Duodenal mucosa (tissue), 2 donors: ENCODE measurements at regions not wholly inside any gene's neighbourhood (a gene's known extent, or its start where the extent isn't known, plus 50 kb on each side); places are given as distances from the start of the nearest gene placed in this dataset.

ENCODE experiments used
- H3K27ac ChIP-seq: one replicate; pipeline ENCODE4 v1.7.0; 2013; ENCODE audit warnings: low read depth, low read length
- H3K27me3 ChIP-seq, 2 donors: one replicate each; pipeline ENCODE4 v1.7.0; 2013; ENCODE audit warnings: low read length in 2 of 2, control low read depth in 1 of 2; ENCODE audit not compliant: insufficient read depth in 2 of 2, control insufficient read depth in 1 of 2
- H3K36me3 ChIP-seq, 2 donors: one replicate each; pipeline ENCODE4 v1.7.0; 2013; ENCODE audit warnings: low read length in 2 of 2, control low read depth in 1 of 2; ENCODE audit not compliant: insufficient read depth in 2 of 2, control insufficient read depth in 1 of 2
- H3K4me1 ChIP-seq, 2 donors: one replicate each; pipeline ENCODE4 v1.7.0; 2013; ENCODE audit warnings: low read length in 2 of 2, control low read depth in 1 of 2; ENCODE audit not compliant: insufficient read depth in 2 of 2, control insufficient read depth in 1 of 2
- H3K4me3 ChIP-seq, 2 donors: one replicate each; pipeline ENCODE4 v1.7.0; 2013; ENCODE audit warnings: low read length in 2 of 2, low read depth in 1 of 2
- H3K9ac ChIP-seq, 2 donors: one replicate each; pipeline ENCODE4 v1.7.0; 2013; ENCODE audit warnings: low read length in 2 of 2, low read depth in 1 of 2
- H3K9me3 ChIP-seq, 2 donors: one replicate each; pipeline ENCODE4 v1.7.0; 2013; ENCODE audit warnings: low read length in 2 of 2, control low read depth in 1 of 2; ENCODE audit not compliant: control insufficient read depth in 1 of 2

DNA sequence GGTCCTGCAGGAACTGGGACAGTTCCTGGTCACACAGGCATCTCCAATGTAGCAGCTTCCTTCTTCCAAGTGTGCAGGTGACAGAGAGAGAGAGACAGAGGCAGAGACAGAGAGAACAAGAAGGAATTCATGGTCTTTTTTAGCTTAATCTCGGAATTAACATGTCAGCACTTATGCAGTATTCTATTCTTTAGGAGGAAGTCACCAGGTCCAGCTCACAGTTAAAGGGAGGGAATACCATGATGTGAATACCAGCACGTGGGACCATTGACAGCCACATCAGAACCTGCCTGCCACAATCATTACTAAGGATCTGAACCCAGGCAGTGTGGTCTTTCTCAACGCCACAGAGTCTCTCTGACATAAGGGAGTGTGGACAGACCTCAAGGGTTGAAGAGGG lies 341.6 kb downstream of the MN1 start:
- no peak overlapping the region for H3K9ac ChIP-seq
- H3K27ac ChIP-seq = no peak overlapping the region
- no peaks in the 10 kb centered on the region for H3K27me3 ChIP-seq
- no peaks in the 10 kb centered on the region for H3K9me3 ChIP-seq
- no peak overlapping the region for H3K4me3 ChIP-seq
- H3K4me1 ChIP-seq = no peaks in the 10 kb centered on the region
- no peaks in the 10 kb centered on the region for H3K36me3 ChIP-seq

DNA sequence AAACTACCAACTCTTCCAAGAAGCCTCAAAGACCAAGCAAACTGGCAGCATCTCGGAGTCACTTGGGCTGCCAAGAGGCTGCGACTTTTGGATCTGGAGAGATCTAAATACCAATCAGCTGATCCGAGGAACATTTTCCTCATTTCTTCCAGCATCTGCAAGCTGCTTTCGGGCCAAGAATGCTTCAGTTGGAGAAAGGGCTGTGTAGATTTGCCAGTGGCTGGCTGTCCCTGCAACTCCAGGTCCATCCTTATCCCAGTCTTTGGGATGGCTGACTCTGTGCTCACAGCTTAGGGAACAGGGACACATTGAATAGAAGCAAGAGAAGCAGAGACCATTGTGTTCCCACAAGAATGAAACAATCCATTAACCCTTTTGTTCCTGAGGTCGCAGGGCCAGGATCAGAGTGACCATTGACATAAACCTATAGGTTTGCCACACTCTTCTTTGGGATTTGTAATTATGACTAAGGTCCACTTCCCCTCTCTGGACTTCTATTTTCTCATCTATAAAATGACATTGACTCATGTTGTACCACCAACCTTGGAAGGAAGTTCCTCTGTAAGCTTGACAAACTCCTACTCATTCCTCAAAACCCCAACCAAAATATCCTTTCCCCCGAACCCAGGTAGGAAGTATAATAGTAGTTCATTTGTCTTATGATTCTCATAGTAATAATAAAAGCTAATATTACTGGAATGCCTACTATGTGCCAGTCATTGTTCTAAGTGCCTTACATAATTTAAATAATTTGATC lies 340.8 kb downstream of the MN1 start:
- Histone ChIP-seq H3K27me3 (no peaks in the 10 kb centered on the region), H3K4me3 (no peak overlapping the region), H3K9ac (no peak overlapping the region), H3K27ac (no peak overlapping the region), H3K9me3 (no peaks in the 10 kb centered on the region), H3K4me1 (no peaks in the 10 kb centered on the region), H3K36me3 (no peaks in the 10 kb centered on the region)

DNA sequence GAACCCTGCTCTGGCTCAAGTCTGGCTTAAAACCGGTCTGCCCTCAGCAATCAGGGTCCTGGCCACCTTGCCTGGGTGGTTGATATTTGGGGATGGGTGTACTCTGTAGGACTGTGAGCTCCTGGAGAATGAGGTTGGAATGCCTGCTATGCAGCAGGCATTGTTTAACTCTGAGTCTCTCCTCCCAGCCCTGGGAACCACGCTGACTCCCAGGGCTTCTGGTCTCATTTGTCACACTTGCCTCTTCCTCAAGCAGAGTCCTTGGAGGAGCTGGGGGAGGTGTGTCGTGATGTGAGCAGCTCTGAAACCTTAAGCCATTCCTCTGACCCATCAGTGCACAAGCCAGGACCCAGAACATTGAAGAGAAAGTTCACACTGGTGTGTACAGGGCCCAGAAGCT lies 340.1 kb downstream of the MN1 start:
- no peak overlapping the region for H3K27ac ChIP-seq
- no peaks in the 10 kb centered on the region for H3K27me3 ChIP-seq
- no peak overlapping the region for H3K4me3 ChIP-seq
- no peaks in the 10 kb centered on the region for H3K4me1 ChIP-seq
- no peaks in the 10 kb centered on the region for H3K36me3 ChIP-seq
- no peak overlapping the region for H3K9ac ChIP-seq
- no peaks in the 10 kb centered on the region for H3K9me3 ChIP-seq

DNA sequence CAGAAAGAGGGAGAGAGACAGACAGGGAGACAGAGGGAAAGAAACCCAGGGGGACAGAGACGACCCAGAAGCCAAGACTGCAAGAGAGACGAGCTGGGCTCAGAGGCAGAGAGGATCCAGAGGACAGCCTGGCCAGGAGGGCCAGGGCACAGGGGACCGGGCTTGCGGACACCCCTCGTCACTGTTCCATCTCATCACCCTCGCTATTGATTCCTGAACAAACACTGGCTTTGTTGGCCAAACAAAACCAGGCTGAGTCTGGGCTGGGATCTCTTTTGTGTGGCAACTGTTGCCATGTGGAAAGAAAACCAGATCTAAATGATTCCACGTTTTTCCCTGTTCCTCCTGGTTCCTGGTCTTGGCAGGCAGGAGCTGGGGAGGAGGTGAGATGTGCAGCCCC lies 339.4 kb downstream of the MN1 start:
- Histone ChIP-seq H3K9me3 (no peaks in the 10 kb centered on the region), H3K4me3 (no peak overlapping the region), H3K4me1 (peaks cover 0 to 2% of the 10 kb centered on the region in 2 donors), H3K36me3 (no peaks in the 10 kb centered on the region), H3K27me3 (no peaks in the 10 kb centered on the region), H3K27ac (no peak overlapping the region), H3K9ac (no peak overlapping the region)

DNA sequence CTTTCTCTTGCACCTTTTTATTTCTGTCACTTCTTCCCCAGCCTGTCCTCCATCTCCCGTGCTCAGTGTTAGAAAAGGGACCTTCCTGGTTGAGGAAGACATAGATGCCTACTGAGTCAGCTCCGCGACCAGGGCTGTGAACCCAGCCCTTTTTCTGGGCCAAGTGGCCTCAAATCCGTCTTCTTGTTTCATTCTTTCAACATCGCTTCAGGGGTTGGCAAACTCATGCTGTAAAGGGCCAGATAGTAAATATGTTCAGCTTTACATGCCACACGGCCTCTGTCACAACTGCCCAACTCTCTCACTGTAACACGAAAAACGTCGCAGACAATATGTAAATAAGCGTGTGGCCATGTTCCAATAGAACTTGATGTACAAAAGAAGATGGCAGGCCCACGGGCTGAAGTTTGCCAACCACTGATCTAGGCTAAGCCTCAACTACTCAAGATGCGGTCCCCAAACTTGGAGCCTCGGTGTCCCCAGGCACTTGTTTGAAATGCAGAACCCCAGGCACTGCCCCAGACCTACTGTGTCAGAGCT lies 338.4 kb downstream of the MN1 start:
- Histone ChIP-seq H3K9ac (no peak overlapping the region), H3K27me3 (no peaks in the 10 kb centered on the region), H3K36me3 (no peaks in the 10 kb centered on the region), H3K4me1 (peaks cover 0 to 5% of the 10 kb centered on the region in 2 donors), H3K9me3 (no peaks in the 10 kb centered on the region), H3K4me3 (no peak overlapping the region), H3K27ac (no peak overlapping the region)

DNA sequence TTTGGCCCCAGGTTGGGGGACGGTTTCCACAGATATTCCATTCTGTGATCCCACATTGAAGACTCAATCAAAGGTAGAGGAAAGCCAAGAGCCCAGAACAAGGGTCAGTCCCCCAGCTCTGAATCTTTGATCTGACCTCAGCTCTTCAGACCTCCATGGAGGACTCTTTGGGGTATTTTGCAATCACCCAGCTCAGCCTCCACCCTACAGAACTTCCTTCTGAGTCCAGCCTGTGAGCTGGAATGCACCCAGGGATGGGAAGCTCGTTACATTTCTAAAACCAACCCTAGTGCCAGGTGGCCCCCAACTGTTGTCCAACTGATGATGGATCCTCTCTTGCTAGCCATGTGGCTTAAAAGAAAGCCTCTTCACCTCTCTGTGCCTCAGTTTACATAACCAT lies 335.3 kb downstream of the MN1 start:
- H3K27me3 ChIP-seq = no peaks in the 10 kb centered on the region
- H3K4me1 ChIP-seq = peaks cover 0 to 5% of the 10 kb centered on the region in 2 donors
- no peak overlapping the region for H3K9ac ChIP-seq
- H3K4me3 ChIP-seq = no peak overlapping the region
- H3K9me3 ChIP-seq = no peaks in the 10 kb centered on the region
- H3K36me3 ChIP-seq = no peaks in the 10 kb centered on the region
- H3K27ac ChIP-seq = no peak overlapping the region

DNA sequence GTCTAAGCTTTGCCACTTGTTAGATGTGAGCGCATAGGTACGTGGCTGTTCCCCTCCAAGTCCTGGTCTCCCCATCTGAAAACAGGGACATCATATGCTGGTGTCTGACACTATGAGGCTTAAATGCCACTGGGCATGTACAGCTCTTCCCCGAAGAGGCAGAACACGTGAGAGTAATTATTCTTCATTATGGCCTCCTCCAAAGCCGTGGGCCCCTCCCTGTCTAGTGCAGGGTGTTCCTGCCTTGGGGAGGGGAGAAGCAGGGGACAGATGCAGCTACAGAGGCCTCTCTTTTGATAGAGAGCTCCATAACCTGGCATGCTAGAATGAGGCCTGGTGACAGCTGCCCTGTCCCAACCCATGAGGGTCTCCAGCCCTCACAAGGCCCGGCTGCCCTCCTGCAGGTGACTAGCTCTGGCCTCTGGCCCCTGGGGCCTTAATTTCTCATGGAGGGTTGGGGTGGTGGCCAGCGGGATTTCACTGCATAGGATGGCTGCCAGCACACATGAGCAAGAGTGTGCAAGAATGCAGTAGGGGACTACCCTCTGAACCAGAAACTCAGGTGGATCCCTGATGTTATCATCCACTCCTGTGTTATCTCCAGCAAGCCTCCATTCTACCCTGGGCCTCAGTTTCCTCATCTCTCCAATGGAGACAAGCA lies 334.6 kb downstream of the MN1 start:
- H3K4me1 ChIP-seq = peaks cover 0 to 5% of the 10 kb centered on the region in 2 donors
- H3K4me3 ChIP-seq = no peak overlapping the region
- no peak overlapping the region for H3K9ac ChIP-seq
- no peak overlapping the region for H3K27ac ChIP-seq
- H3K36me3 ChIP-seq = no peaks in the 10 kb centered on the region
- H3K27me3 ChIP-seq = no peaks in the 10 kb centered on the region
- H3K9me3 ChIP-seq = no peaks in the 10 kb centered on the region

DNA sequence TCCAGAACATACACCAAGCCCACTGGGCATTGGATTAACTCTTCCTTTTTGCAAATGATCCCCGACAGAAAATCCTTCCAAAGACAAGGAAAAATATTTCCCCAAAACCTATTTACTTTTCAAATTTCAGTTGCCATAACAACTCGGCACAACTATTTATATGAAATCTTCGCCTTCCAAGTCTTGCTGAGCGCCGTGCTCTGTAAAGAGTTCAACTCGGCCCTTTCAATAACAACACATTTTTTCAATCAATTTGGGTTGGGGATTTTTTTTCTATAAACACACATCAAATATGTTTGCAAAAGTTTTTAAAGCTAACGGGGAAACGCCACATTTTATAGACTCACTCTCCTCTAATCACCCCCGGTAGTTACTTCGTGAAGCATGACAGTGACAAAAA lies 333.8 kb downstream of the MN1 start:
- Histone ChIP-seq H3K4me1 (peaks cover 0 to 5% of the 10 kb centered on the region in 2 donors), H3K9ac (no peak overlapping the region), H3K4me3 (no peak overlapping the region), H3K27me3 (no peaks in the 10 kb centered on the region), H3K9me3 (no peaks in the 10 kb centered on the region), H3K27ac (no peak overlapping the region), H3K36me3 (no peaks in the 10 kb centered on the region)

DNA sequence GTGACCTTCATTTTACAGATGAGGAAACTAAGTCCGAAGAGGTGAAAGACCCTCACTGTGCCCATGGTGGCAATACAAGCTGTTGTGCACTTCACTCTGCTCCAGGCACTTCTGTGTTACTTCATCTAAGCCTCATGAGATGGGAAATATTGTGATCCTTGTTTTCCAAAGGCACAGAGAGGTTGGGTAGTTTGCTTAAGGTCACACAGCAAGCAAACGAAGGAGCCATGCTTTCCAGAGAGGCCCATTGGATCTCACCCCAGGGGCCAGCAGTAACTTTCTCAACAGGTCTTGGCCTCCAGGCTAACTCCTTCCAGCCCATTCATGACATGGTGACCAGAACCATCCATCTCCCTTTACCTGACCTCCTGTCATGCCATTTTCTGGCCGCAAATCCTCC lies 332.8 kb downstream of the MN1 start:
- peaks cover 0 to 5% of the 10 kb centered on the region in 2 donors for H3K4me1 ChIP-seq
- H3K4me3 ChIP-seq = no peak overlapping the region
- H3K27ac ChIP-seq = no peak overlapping the region
- H3K27me3 ChIP-seq = no peaks in the 10 kb centered on the region
- H3K9me3 ChIP-seq = no peaks in the 10 kb centered on the region
- no peaks in the 10 kb centered on the region for H3K36me3 ChIP-seq
- no peak overlapping the region for H3K9ac ChIP-seq

DNA sequence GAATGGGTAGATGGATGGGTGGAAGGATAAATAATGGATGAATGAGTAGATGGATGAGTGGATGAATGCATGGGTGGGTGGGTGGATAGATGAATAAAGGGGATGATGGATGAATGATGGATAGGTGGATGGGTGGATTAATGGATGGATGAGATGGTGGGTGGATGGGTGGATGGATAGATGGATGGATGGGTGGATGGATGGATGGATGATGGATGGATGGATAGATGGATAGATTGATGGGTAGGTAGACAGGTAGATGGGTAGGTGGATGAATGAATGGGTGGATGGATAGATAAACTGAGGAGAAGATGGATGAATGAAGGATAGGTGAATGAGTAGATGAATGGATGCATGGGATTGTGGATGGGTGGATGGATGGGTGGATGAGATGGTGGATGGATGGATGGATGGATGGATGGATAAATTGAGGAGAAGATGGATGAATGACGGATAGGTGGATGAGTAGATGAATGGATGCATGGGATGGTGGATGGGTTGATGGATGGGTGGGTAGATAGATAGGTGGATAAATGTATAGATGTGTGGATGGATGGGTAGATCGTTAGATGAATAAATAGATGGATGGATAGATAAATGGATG lies 331.3 kb downstream of the MN1 start:
- Histone ChIP-seq H3K9me3 (no peaks in the 10 kb centered on the region), H3K27me3 (peaks cover 0 to 2% of the 10 kb centered on the region in 2 donors), H3K9ac (no peak overlapping the region), H3K27ac (no peak overlapping the region), H3K36me3 (no peaks in the 10 kb centered on the region), H3K4me1 (peaks cover 0 to 5% of the 10 kb centered on the region in 2 donors), H3K4me3 (no peak overlapping the region)
